ENCODE measurements at regions not wholly inside any gene's neighbourhood (a gene's known extent, or its start where the extent isn't known, plus 50 kb on each side); places are given as distances from the start of the nearest gene placed in this dataset.

DNA sequence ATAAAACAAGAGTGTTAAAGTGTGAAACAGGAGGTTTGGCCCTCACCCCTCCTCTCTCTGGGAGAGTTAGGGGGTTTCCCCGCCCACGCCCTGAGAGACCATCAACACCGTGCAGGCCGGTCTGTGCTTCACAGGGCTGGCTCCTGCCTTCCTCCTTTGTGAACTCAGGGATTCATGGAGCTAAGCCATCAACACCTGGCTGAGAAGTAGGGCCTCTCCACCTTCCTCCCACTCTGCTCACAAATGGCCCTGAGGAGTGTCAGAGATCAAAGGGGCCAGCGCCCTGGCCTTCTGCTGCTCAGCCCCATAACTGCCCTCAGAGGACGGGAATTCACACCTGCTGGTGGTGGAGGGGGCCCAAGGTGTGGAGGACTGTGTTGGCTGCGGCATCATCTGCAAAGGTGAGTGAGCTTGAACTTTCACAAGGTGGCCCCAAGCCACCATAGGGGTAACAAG is 88.6 kb downstream of the PSMB1 start:
- no peak for FAIRE-seq
- TF ChIP-seq, protein P1, sequence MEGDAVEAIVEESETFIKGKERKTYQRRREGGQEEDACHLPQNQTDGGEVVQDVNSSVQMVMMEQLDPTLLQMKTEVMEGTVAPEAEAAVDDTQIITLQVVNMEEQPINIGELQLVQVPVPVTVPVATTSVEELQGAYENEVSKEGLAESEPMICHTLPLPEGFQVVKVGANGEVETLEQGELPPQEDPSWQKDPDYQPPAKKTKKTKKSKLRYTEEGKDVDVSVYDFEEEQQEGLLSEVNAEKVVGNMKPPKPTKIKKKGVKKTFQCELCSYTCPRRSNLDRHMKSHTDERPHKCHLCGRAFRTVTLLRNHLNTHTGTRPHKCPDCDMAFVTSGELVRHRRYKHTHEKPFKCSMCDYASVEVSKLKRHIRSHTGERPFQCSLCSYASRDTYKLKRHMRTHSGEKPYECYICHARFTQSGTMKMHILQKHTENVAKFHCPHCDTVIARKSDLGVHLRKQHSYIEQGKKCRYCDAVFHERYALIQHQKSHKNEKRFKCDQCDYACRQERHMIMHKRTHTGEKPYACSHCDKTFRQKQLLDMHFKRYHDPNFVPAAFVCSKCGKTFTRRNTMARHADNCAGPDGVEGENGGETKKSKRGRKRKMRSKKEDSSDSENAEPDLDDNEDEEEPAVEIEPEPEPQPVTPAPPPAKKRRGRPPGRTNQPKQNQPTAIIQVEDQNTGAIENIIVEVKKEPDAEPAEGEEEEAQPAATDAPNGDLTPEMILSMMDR (IDR thresholded peaks at IDR 0.05; ENCODE audit: borderline replicate concordance, extremely low read depth, insufficient read depth) = no peak

DNA sequence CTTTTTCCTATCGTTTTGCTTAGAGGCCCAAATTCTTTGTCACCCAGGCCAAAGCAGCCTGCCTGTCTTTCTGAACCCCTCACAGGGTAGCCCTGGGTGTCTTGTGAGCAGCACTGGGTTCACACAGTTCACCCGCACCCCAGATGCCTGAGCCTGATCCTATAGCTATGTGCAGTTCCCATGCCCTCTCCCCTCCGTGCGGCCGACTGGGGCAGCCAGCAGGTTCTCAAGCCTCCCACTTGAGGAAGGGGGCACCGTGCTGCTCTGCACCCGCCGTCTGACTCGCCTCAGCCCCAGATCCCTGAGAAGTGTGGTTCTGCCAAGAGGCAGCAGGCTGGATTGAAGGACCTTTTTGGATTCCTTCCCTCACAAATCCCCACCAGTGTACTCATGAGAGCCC is 89.0 kb downstream of the PSMB1 start:
- Histone ChIP-seq H3K36me3 (ENCODE audit: control insufficient read depth in 2 of 3, insufficient read depth in 3 of 3, low read length in 3 of 3) (no peaks in the 10 kb centered on the region), H3K4me1 (ENCODE audit: control insufficient read depth in 2 of 3, insufficient read depth in 2 of 3, low read depth in 1 of 3, low read length in 3 of 3) (peaks cover 0 to 3% (median 0%) of the 10 kb centered on the region in 3 donors), H3K9ac (ENCODE audit: low read length in 3 of 3) (no peak overlapping the region), H3K27me3 (ENCODE audit: control insufficient read depth, insufficient read depth, low read length) (no peaks in the 10 kb centered on the region), H3K4me3 (ENCODE audit: low read length in 3 of 3) (no peak overlapping the region), H3K27ac (ENCODE audit: low read depth in 2 of 2, low read length in 2 of 2) (no peak overlapping the region), H3K9me3 (ENCODE audit: control insufficient read depth in 2 of 3, insufficient read depth in 1 of 3, low read length in 3 of 3) (no peaks in the 10 kb centered on the region)
- intact Hi-C loops (cut with DNase I) = no loop called here
- no peak for DNase-seq
- TF ChIP-seq, protein P1 (IDR thresholded peaks at IDR 0.05; ENCODE audit: borderline replicate concordance, extremely low read depth, insufficient read depth) = no peak
- no peak for FAIRE-seq

More for the DNA sequence above, 88.6 kb downstream of the PSMB1 start:
- Histone ChIP-seq H3K9ac (ENCODE audit: low read length in 3 of 3) (no peak overlapping the region), H3K27ac (ENCODE audit: low read depth in 2 of 2, low read length in 2 of 2) (no peak overlapping the region), H3K4me3 (ENCODE audit: low read length in 3 of 3) (no peak overlapping the region), H3K27me3 (ENCODE audit: control insufficient read depth, insufficient read depth, low read length) (no peaks in the 10 kb centered on the region), H3K9me3 (ENCODE audit: control insufficient read depth in 2 of 3, insufficient read depth in 1 of 3, low read length in 3 of 3) (no peaks in the 10 kb centered on the region), H3K4me1 (ENCODE audit: control insufficient read depth in 2 of 3, insufficient read depth in 2 of 3, low read depth in 1 of 3, low read length in 3 of 3) (peaks cover 0 to 1% (median 0%) of the 10 kb centered on the region in 3 donors), H3K36me3 (ENCODE audit: control insufficient read depth in 2 of 3, insufficient read depth in 3 of 3, low read length in 3 of 3) (no peaks in the 10 kb centered on the region)
- peak in 1 of 5 donors; percentile 36 for DNase-seq
- intact Hi-C loops (cut with DNase I) = no loop called here

DNA sequence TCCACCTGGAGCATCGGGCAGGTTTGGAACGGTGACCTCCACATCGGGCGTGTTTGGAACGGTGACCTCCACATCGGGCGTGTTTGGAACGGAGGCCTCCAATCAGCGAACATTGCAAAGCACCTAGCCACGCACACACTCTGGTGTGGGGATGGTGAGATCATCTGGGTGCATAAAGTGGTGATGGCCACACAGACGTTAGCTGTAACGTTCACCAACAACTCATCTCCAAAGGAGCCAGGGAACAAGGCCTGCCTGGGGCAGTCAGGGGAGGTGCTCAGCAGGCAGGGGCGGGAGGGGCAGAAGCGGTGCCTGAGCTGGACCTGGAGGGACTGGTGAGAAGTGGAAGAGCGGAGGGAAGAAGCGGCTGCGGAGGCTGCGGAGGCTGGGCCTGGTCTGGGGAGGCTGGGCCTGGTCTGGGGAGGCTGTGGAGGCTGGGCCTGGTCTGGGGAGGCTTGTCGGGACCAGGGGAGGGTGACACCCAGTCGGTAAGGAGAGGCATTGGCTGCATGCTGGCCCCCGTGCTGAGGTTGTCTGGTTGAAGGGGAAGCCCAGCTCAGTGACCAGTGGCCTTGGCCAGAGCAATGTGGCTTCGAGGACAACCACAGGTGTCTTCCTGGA is 89.9 kb downstream of the PSMB1 start:
- no peaks in the 10 kb centered on the region for H3K36me3 ChIP-seq (ENCODE audit: control insufficient read depth in 2 of 3, insufficient read depth in 3 of 3, low read length in 3 of 3)
- H3K4me1 ChIP-seq (ENCODE audit: control insufficient read depth in 2 of 3, insufficient read depth in 2 of 3, low read depth in 1 of 3, low read length in 3 of 3) = peaks cover 0 to 3% (median 0%) of the 10 kb centered on the region in 3 donors
- H3K9ac ChIP-seq (ENCODE audit: low read length in 3 of 3) = no peak overlapping the region
- FAIRE-seq (no peak), DNase-seq (no peak)
- no peaks in the 10 kb centered on the region for H3K27me3 ChIP-seq (ENCODE audit: control insufficient read depth, insufficient read depth, low read length)
- intact Hi-C loops (cut with DNase I) = no loop called here
- H3K9me3 ChIP-seq (ENCODE audit: control insufficient read depth in 2 of 3, insufficient read depth in 1 of 3, low read length in 3 of 3) = no peaks in the 10 kb centered on the region
- no peak overlapping the region for H3K4me3 ChIP-seq (ENCODE audit: low read length in 3 of 3)
- TF ChIP-seq, protein P1 (IDR thresholded peaks at IDR 0.05; ENCODE audit: borderline replicate concordance, extremely low read depth, insufficient read depth) = no peak
- no peak overlapping the region for H3K27ac ChIP-seq (ENCODE audit: low read depth in 2 of 2, low read length in 2 of 2)
